ENCODE measurements at regions not wholly inside any gene's neighbourhood (a gene's known extent, or its start where the extent isn't known, plus 50 kb on each side); places are given as distances from the start of the nearest gene placed in this dataset.

GRCh38 chrX:27882695-27883094 lies 74.9 kb downstream of the MAGEB10 start:
- TF ChIP-seq ZFP3 (CRISPR knock-in tag; IDR thresholded peaks at IDR 0.05), result no peak
- no peak for TF ChIP-seq ZNF70 (CRISPR knock-in tag; IDR thresholded peaks at IDR 0.05)
- no peak for TF ChIP-seq ZNF8 (CRISPR knock-in tag; IDR thresholded peaks at IDR 0.05)
- TF ChIP-seq GLIS3 (CRISPR knock-in tag; IDR thresholded peaks at IDR 0.05), result no peak
- TF ChIP-seq ZFP30 (CRISPR knock-in tag; IDR thresholded peaks at IDR 0.05), result no peak
- no peak for TF ChIP-seq PATZ1 (CRISPR knock-in tag; IDR thresholded peaks at IDR 0.05; ENCODE audit: borderline replicate concordance)
- no peak for TF ChIP-seq TSHZ2 (CRISPR knock-in tag; IDR thresholded peaks at IDR 0.05)

All from SK-N-SH treated with all-trans-retinoic acid at 6 μM for 48 hours (cell line).